Hematopoietic multipotent progenitor cell (in vitro differentiated cells): ENCODE measurements at regions not wholly inside any gene's neighbourhood (a gene's known extent, or its start where the extent isn't known, plus 50 kb on each side); places are given as distances from the start of the nearest gene placed in this dataset.
"Not testable (repeated sequence)": the region's sequence is repeated elsewhere in the genome, so short reads cannot be mapped to it uniquely, and the experiment has no call there.

ENCODE experiments used
- DNase-seq, 3 donors: peaks; one replicate each; pipeline ENCODE4 v3.0.0-alpha.2; 2011 to 2015; ENCODE audit warnings: low read depth in 2 of 3, low spot score in 2 of 3

DNA sequence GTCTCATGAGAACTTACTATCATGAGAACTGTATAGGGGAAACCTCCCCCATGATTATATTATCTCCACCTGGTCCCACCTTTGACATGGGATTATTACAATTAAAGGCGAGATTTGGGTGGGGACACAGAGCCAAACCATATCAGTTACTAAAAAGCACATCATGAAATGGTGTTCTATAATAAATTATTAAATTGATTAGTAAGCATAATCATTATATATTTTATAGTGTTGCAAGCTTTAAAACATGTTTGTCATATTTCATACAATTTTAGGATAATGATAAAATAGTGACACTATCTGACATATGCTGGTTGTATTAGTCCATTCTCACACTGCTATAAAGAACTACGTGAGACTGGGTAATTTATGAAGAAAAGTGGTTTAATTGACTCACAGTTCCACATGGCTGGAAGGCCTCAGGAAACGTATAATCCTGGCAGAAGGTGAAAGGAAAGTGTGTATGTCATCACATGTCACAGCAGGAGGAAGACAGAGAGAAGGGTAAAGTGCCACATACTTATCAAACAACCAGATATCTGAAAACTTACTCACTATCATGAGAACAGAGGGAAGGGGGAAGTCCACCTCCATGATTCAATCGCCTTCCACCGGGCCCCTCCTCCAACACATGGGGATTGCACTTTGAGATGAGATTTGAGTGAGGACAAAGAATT, 539.2 kb upstream of the OLFM3 start:
- DNase-seq, result no peak

DNA sequence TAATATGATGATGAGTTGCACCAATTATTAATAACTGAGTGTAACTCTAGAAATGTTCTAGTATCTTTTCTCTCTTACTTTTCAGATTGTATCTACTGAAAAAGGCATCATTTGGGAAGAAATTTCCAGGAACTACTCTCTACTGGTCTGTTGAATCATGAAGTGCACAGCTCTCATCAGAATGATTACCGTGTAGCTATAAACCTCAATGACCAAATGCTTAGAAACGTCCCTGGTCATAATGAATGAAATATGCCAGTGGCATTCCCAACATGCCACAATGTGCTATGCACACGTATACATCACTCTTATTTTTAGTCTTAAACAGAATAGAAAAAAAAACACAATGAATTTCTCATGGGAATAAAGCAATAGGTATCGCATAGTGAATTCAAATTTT, 534.3 kb upstream of the OLFM3 start:
- no peak for DNase-seq

DNA sequence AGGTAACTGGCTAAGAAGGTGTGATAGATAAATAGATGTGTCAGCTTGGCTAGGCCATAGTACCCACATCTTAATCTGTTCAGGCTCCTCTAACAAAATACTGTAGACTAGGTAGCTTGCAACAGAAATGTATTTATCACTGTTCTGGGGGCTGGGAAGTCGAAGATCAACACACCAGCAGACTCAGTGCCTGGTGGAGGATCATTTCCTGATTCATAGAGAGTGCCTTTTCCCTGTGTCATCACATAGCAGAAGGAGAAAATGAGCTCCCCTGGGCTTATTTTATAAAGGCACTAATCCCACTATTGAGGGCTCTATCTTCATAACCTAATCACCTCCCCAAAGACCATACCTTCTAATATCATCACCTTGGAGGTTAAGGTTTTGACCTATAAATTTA, 532.7 kb upstream of the OLFM3 start:
- no peak for DNase-seq

DNA sequence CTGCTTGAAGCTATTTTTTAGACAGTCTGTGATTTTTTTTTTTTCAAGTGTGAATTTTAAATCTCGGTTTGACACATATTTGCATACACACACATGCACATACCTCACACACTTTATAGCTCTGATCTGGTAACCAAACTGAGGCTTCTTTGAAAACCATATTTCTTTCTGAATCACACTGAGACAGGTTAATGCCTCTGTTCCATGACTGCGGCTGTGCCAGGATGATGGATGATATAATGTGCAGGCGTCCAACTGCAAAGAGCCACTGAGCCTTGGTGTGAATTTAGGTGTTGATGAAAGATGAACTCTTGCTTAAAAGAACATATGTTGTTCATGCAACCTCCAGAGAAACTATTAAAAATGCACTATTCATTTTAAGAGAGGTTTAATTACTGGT, 504.0 kb upstream of the OLFM3 start:
- DNase-seq, result no peak

DNA sequence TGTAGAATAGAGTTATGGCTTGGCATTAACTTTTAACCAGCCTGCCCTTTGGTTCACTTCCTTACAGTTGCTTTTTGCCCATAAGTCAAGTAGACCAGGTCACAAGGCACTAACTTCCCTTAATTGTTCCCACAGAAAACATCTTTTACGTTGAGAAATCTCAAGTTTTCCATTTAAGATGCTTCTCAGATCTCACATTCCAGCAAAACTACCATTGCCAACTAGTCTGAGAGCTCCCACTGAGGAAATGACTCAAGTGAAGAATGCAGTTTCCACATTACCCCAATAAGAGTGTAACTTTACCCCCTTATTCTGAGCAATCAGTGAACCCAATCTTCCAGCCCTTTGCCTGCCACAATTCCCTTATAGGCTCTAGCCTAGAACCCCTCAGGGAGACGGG, 502.2 kb upstream of the OLFM3 start:
- no peak for DNase-seq

DNA sequence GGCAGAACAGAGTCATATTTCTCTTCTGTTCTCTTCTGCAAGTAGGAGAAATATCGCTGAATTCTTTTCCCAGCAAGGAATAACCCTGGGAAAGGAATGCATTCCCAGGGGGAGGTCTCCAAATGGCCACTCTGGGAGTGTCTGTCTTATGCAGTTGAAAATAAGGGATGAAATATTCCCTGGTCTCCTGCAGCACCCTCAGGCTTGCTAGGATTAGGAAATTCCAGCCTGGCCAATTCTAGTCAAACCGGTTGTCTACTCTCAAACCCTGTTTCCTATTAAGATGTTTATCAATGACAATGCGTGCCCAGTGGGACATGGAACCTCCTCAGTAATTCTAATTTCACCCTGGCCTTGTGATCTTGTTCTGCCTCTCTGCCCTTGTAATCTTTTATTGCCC, 501.1 kb upstream of the OLFM3 start:
- DNase-seq, result not testable (repeated sequence)

DNA sequence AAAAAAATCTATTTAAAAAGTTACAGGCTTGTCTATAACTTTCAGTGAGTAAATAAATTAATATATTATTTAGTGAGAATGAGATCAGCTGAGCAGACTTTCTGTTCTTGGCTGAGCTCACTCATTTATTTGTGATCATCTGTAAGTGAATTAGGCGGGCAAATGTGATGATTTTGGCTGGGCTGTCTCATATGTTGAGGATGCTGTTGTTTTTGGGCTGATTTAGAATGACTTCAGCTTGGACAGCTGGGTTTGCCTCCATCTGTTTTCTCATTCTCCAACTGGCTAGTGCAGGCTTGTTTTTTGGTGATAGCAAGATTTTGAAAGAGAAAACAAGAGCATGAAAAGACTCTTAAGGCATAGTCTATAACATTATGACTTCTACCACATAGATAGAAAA, 475.8 kb upstream of the OLFM3 start:
- no peak for DNase-seq

DNA sequence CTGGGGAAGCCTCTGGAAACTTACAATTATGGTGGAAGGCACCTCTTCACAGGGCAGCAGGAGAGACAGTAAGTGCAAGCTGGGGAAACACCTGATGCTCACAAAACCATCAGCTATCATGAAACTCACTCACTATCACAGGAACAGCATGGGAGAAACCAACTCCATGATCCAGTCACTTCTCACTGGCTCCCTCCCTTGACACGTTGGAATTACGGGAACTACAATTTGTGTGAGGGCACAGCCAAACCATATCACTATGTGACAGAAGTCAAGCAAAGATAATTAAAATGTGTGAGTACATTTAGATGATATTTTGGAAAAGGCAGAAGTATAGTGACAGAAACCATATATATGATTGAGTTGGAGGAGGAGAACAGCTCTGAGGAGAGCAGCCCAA, 474.0 kb upstream of the OLFM3 start:
- no peak for DNase-seq

DNA sequence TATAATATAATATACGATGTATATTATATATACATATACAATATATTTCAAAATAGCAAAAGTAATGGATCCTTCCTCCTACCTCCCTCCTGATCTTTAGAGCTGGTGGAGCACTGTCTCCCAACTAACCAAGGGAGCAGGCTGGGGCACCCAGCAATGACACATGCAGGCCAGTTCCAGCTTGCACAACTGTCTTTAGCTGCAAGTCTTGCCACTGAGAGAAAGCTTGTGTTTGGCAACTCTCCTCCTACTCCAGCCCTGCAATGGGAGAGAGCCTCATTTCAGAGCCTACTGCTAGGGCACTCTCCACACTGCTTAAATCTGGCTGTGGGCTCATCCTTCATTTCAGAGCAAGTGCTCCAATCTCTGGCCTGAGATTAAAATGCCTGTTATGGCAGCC, 469.8 kb upstream of the OLFM3 start:
- no peak for DNase-seq

DNA sequence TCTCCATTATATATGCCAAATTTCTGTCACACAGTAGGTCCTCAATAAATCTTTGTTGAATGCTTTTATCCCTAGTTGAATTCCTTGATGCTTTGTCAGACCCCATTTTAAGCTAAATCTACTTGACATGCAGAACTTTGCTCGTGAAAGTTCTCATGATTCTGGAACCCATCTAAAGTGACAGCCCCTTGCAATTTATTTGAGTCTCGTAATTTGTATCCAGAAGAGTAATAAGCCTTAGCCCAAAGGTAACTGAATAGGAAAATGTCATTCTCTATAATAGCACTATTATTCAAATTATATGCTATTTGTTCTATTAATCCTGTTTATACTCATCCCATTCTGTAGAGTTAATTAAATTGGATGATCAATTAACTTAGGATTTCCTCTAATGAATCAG, 466.6 kb upstream of the OLFM3 start:
- DNase-seq, result no peak

DNA sequence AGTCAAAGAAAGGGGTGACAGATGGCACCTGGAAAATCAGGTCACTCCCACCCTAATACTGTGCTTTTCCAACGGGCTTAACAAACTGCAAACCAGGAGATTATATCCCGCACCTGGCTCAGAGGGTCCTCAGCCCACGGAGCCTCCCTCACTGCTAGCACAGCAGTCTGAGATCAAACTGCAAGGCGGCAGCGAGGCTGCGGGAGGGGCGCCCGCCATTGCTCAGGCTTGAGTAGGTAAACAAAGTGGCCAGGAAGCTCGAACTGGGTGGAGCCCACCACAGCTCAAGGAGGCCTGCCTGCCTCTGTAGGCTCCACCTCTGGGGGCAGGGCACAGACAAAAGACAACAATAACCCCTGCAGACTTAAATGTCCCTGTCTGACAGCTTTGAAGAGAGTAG, 445.6 kb upstream of the OLFM3 start:
- not testable (repeated sequence) for DNase-seq

DNA sequence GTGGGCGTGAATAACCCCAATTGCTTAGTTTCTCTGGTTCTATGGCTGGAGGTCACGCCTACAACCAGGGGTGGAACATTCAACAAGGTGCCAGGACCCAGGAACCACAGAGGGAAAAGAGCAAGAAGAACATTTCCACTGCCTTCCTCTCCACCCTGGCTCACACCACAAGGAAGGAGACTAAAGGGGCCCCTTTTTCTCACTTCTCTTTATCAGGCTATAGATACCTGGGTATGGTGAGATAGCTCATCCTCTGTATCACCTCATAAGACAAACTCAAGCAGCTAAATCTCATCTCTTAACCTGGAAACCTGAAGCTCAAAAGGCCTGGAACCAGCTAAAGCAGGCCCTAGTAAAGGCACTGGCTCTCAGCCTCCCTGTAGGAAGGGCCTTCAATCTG, 438.8 kb upstream of the OLFM3 start:
- no peak for DNase-seq

DNA sequence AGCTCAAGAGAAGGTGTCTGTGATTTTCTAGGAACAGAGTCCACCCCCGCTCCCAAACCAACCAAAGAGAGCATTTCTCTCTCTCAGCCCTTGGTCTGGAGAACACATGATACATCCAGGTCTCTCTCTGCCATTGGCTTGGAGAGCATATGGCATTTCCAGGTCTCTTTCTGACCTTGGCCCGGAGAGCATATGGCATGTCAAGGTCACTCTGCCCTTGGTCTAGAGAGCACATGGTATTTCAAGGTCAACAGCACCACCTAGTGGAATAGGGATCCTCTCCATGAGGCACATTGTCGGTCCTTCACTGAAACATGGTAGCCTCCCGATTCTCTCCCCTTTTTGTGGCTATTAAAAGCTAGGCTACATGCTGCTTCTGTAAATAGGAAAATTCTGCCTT, 437.7 kb upstream of the OLFM3 start:
- DNase-seq, result peak in 2 of 3 donors; percentile 1 to 28

DNA sequence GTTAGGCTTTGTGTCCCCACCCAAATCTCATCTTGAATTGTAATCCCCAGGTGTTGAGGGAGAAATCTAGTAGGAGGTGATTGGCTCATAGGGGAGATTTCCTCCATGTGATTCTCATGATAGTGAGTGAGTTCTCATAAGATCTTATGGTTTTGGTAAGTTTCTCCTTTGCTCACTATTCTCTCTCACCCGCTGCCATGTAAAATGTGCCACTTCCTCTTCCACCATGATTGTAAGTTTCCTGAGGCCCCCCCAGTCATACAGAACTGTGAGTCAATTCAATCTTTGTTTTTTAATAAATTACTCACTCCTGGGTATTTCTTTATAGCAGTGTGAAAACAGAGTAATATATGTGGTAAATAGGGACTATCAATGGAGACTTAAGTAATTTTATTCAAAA, 434.5 kb upstream of the OLFM3 start:
- DNase-seq, result no peak

DNA sequence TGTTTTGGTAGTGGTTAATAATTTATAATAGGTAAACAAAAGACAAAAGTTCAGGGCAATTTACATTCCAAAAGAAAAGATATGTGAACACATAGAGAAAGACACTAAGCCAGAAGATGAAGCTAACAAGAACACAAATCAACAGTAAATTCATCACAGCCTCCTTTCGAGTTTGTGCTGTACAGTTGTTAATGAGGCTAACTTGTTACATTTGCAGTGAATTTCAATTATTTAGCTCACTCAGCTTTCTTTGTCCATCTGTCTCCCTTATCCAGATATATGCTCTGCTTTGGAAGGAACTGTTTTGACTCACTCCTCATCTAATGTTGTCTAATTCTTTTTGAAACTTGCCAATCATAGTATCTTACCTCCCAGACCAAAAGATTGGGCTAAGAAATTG, 423.3 kb upstream of the OLFM3 start:
- DNase-seq, result no peak
